Renal pelvis (tissue), 1 donor: ENCODE measurements at regions not wholly inside any gene's neighbourhood (a gene's known extent, or its start where the extent isn't known, plus 50 kb on each side); places are given as distances from the start of the nearest gene placed in this dataset.

ENCODE experiments used
- DNase-seq: peaks from one replicate; pipeline ENCODE4 v3.0.0-alpha.2; 2013

DNA sequence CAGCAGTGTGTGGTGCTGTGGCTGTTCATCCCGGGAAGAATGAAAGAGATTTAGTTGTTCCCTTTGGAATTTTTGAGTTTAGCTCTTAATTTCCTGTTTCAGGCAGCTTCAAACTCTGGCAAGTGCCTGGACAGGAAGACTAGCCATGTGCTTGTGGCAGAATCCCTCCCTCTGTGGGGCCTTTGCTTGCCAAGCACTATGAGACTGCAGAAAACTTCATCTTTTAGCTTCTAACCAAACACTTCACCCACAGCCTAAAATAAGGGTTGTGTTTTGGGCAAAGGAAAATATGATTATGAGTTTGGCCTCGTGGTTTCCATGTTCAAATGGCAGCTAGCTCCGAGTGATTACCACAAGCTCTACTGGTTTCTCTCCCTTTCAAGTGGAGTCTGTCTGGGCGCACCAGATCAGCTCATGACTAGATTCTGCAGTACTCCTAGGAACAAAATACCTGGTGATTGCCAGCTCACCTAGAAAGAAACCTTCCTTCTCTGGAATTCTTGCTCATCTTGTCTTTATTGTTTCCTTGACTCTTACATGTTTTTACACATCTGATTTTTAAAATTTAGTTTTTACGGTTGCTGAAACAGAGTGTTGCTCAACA lies 707.5 kb downstream of the SLITRK6 start:
- DNase-seq: no peak

GRCh38 chr13:85089186-85089585 lies 710.0 kb downstream of the SLITRK6 start:
- DNase-seq: no peak

DNA sequence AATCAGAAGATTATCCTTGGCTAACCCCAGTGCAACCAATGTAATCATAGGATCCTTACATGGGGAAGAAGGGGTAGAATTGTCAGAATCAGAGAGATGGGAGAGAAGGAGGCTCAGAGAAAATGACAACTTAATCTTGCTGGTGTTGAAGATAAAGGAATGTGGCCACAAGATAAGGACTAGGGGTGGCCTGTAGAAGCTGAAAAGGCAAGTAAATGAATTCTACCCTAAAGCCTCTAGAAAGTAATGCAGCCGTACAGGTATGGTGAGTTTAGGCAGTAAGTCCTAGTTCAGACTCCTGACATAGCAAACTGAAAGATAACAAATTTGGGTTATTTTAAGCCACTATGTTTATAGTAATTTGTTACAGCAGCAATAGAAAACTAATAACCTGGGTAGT lies 718.5 kb downstream of the SLITRK6 start:
- DNase-seq: no peak

DNA sequence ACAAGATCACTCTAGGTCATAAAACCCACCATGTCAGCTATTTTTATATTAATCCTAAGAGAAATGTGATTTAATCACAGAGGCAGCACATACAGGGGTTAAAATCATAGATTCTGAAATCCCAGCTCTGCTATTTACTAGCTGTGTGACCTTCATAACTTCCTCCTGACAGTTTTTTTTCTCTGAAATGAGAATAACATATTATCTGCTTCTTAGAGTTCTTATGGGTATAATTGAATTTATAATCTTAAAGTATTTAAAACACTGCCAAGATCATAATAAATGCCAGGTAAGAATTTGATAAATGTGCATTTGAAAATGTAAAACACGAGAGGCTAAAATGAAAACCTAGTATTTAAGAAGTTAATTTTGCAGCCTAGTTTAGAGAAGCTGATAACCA lies 722.9 kb downstream of the SLITRK6 start:
- DNase-seq: no peak

DNA sequence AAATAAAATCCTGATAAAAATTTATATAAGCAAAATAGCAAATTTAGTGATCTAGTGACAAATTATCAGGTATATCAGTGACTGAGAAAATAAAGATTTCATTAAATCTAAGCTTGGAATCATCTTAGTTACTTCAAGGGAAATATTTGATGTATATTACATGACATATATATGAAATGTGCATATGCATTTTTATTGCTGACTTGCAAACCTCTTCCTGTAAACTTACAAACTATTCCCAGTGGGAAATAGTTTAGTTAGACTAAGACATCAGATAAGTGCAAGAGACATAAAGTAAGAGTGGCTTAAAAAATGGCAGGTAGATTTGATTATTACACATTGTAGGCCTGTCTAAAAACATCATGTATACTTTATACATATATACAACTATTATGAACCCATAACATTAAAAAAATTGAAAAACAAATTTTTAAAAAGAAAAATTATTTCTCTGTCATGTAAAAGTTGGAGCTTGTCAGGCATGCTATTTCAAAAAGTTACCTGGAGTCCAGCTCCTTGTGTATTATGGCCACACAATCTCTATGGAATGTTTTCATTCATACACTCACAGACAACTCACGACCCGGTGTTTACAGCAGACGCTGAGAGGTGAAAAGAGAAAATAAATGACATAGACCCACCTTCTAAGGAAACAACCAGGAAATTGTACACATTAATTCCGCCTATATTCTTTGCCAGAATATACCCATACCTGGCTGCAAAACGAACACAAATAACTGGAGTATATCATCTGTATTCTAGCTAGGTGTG lies 724.5 kb downstream of the SLITRK6 start:
- no peak for DNase-seq

- no peak for DNase-seq
These were observed 731.0 kb downstream of the SLITRK6 start for GRCh38 chr13:85068231-85068630.

GRCh38 chr13:85040215-85040614 lies 759.0 kb downstream of the SLITRK6 start:
- peak; percentile 10 for DNase-seq

DNA sequence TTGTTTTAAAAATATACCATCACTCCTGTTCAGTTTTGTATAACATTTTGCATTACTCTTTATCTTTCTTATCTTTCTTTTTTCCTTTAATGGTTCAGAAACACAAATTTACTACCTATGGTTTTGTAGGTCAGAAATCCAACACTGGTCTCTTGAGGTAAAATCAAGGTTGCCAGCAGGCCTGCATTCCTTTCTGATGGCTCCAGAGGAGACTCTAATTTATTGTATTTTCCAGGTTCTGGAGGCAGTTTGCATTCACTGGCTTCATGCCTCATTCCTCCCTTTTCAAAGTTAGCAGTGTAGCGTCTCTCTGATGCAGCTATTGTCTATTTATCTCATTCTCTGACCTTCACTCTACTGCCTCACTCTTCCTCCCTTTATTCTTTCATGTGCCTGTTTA lies 767.4 kb downstream of the SLITRK6 start:
- peak; percentile 26 for DNase-seq

GRCh38 chr13:85028035-85028434 lies 771.2 kb downstream of the SLITRK6 start:
- DNase-seq: no peak

GRCh38 chr13:85019121-85019520 lies 780.1 kb downstream of the SLITRK6 start:
- DNase-seq: no peak

DNA sequence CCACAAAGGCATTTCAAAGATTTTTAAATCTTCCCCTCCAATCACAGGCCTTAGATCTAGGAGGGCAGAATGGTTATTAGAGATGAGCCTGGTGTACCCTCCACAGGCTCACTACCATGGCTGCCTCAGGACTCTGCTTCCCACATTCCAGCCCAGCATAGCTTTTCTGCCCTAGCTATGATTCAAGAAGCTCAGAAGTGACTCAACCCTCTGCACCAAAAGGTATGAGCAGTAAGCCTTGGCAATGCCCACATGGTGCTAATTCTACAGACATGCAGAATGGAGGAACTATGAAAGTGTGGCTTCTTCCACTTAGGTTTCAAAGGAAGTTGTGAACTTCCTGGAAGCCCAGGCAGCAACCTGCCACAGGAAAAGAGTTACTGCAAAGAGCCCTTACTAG lies 786.2 kb downstream of the SLITRK6 start:
- no peak for DNase-seq

DNA sequence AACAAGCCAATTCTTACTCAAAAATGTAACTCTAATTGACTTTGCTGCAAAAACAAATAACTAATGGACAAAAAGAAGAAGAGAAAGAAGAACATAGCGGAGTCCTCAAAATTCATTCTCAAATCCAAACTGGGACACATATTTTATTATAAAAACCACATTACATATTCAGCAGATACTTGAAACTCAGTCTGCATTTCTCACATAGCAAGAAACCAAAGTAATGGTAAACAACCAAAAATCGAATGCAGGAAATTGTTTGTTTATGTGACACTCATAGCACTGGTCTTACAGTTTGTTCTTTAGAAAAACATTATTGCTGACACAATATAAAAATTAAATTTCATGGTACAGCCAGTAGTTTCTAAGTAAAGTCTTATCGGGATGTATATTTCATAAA lies 789.8 kb downstream of the SLITRK6 start:
- no peak for DNase-seq

DNA sequence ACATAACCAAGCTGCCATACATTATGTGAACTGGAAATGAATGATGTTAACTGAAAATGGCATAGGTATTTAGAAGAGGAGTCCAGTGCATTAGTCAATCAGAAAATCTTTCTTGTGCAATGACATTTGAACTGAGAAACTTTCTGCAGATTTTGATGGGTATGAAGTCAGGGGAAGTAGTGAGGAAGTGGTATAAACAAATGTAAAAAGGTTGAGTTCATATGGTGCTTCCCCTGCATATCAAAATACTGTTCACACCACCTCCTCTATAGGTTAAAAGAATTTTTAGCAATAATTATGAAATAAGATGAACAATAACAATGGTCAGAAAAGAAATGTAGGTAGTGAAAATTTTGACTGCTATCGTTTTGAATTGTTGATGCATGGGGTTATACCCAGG lies 800.0 kb downstream of the SLITRK6 start:
- DNase-seq: no peak

DNA sequence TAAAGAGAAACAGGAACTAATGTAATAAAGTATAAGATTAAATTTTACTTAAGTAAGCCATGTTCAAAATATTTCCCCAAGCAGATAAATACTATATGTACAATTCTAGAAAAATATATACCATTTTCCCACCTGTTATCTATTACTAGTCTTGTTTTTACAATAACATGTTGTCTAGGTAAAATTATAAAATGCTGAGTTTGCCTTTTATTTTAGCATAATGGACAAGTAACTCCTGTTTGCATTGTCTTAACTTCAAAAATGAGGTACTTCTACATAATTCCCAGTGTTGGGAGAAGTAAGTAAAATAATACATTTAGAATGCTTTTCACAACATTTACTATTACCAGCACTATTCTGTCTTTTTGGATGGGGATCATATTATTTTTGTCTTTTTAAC lies 800.5 kb downstream of the SLITRK6 start:
- DNase-seq: no peak

- DNase-seq: no peak
These were observed 801.4 kb downstream of the SLITRK6 start for GRCh38 chr13:84997858-84998257.

DNA sequence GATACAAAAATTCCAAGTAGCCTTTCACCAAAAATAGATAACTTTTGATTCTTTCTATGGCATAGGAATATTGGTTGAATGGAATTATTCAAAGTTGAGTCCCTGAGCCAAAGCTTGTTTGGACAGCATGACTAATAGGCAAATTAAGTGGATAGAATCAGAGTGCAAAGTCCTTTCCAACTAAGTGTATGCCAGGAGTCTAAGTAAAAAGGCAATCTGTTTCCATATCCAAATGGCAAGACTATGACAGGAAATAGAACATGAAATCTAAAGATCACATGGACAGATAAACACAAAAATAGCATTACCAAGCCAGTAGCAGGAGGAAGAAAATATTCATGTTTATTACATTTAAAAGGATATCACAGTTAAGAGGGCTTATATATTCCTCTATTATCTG lies 804.6 kb downstream of the SLITRK6 start:
- DNase-seq: no peak

DNA sequence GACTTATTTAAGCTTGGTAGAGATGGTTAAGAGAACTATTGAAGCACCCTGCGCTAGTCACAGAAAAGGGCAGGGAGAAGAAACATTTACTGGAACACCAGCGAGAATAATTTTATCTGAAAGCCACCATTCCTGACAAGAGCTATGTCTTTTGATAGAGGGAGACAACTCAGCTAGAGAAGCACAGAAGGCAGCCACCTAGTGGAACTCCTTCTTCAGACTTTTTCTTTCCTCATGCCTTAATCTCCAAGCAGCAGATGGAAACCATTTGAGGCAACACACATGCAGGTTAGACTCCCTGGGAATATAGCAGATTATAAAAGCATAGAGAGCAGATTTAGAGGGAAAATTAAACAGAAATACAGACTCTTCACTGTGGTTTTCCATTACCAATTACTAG lies 813.4 kb downstream of the SLITRK6 start:
- DNase-seq: no peak

DNA sequence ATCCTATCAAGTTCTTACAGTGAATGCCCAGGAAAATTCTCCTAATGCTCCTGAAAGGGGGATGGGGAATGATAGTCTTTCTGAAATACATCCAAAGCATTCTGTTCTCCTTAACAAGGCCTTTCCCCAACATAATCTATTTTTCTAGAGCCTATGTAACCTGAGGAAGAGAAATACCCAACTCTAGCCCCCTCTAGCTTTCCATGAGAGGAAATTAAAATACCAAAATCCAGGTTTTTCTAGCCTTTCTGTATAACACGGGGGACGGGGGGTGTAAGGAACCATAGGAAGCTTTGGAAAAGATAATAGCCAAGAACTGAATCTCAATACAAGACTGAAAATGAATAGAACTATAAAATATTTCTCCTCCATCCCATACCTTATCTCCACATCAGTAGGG lies 815.9 kb downstream of the SLITRK6 start:
- no peak for DNase-seq

- no peak for DNase-seq
These were observed 818.6 kb downstream of the SLITRK6 start for GRCh38 chr13:84980571-84980970.

GRCh38 chr13:84978851-84979250 lies 820.4 kb downstream of the SLITRK6 start:
- DNase-seq: peak; percentile 45

DNA sequence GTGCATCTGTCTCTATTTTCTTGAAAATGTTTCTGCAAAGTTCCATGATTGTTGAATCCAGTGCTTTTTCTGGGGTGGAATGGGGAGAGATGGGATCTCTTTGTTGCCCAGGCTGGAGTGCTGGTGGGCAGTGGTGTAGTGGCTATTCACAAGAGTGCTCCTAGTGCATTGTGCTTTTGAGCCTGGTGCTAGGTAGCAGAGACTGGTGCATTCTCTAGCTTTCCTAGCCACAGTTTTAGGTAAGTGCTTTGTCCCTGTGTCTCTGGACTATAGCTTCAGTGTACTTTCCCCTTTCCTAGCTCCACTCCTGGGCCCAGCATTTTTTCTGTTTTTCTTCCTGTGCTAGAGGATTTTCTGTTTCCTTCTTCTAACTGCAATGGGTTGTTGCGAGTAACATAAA lies 825.6 kb downstream of the SLITRK6 start:
- no peak for DNase-seq

- no peak for DNase-seq
These were observed 826.3 kb downstream of the SLITRK6 start for GRCh38 chr13:84972907-84973306.

DNA sequence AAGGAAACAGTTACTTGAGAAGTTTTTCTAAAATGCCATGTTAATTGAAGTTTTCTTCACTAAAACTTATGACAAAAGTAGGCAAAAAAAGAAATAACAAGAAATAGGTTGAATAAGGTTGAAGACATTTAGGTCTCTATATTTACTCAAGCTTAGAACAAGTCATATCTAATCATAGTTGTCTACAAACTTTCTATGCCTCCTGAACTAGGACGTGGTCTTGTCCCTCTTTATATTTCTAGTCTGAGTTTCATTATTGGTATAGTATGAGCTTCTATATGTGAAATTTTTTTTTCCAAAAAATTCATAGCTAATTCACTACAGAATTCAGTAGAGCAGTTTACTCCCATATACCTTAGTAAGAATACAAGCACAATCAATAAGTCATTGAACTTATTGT lies 836.4 kb downstream of the SLITRK6 start:
- no peak for DNase-seq

DNA sequence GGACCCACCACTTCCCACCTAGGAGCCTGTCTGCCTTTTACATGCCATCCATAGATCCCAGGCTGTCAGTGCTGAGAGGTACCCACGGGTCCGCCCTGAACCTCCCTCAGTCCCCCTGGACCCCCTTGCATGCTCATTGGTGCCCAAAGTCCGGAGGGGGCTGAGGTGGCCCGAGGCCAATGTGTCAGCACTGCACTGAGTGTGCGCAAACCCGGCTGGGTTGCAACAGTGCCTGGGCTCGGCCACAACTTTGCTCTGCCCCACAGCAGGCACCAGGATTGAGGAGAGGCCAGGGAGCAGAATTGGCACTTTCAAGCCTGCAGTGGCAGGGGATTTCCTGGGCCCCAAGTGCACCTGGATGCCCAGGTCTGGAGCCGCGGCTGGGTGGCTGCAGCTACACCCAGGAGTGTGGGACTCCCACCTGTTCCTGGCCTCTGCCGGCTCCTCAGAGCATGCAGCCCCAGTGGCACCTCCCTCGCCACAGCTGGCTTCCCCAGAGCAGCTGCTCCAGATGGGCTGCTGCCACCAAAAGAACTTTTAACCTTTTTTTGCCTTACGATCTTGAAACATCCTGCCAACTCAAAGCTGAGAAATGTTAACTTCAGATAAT lies 837.0 kb downstream of the SLITRK6 start:
- DNase-seq: no peak
